GM23338 (cell line): ENCODE measurements at regions not wholly inside any gene's neighbourhood (a gene's known extent, or its start where the extent isn't known, plus 50 kb on each side); places are given as distances from the start of the nearest gene placed in this dataset.

Experiments
- ATAC-seq: fragments of 200-7000 bp; cut with Tn5 transposase; 3 replicates; pipeline ENCODE4 v1.9.1; 2020
- DNase-seq: peaks from one replicate; pipeline ENCODE4 v3.0.0-alpha.2; 2015; ENCODE audit warnings: low spot score
- H2AFZ ChIP-seq: fragments of 200-600 bp; sonication (generic); 2 replicates; pipeline ENCODE4 v1.8.0; 2016; ENCODE audit warnings: antibody characterized with exemption, mild to moderate bottlenecking, moderate library complexity
- H3F3A ChIP-seq: fragments of 200-600 bp; sonication (generic); replicated peaks from 2 replicates; pipeline ENCODE4 v1.8.0; 2017; ENCODE audit warnings: antibody characterized with exemption, mixed run types, low read depth
- H3K27ac ChIP-seq: fragments of 200-600 bp; sonication (generic); 2 replicates; pipeline ENCODE4 v1.6.1; 2016; ENCODE audit warnings: low read depth
- H3K27me3 ChIP-seq: fragments of 200-600 bp; sonication (generic); 2 replicates; pipeline ENCODE4 v1.8.0; 2016; ENCODE audit warnings: mild to moderate bottlenecking, mixed run types, moderate library complexity; ENCODE audit not compliant: insufficient read depth
- H3K36me3 ChIP-seq: fragments of 200-600 bp; sonication (generic); 2 replicates; pipeline ENCODE4 v1.8.0; 2016; ENCODE audit warnings: mild to moderate bottlenecking; ENCODE audit not compliant: insufficient read depth
- H3K4me1 ChIP-seq: fragments of 200-600 bp; sonication (generic); 2 replicates; pipeline ENCODE4 v1.8.0; 2016; ENCODE audit warnings: mild to moderate bottlenecking, moderate library complexity; ENCODE audit not compliant: insufficient read depth
- H3K4me2 ChIP-seq: fragments of 200-600 bp; sonication (generic); 2 replicates; pipeline ENCODE4 v1.7.1; 2017; ENCODE audit warnings: mixed run types
- H3K4me3 ChIP-seq: fragments of 200-600 bp; sonication (generic); 2 replicates; pipeline ENCODE4 v1.6.1; 2016; ENCODE audit warnings: mixed run types
- H3K79me2 ChIP-seq: fragments of 200-600 bp; sonication (generic); replicated peaks from 2 replicates; pipeline ENCODE4 v1.8.0; 2017; ENCODE audit warnings: mild to moderate bottlenecking; ENCODE audit not compliant: insufficient read depth
- H3K9me2 ChIP-seq: fragments of 200-600 bp; sonication (generic); 2 replicates; pipeline ENCODE4 v1.8.0; 2017; ENCODE audit not compliant: insufficient read depth
- H4K20me1 ChIP-seq: fragments of 200-600 bp; sonication (generic); replicated peaks from 2 replicates; pipeline ENCODE4 v1.8.0; 2017; ENCODE audit warnings: mild to moderate bottlenecking; ENCODE audit not compliant: insufficient read depth
- H3K27ac Mint-ChIP-seq: 2 replicates; pipeline ENCODE4 v1.8.0; 2020; ENCODE audit warnings: inconsistent platforms, mild to moderate bottlenecking, moderate library complexity, mixed read lengths
- H3K27me3 Mint-ChIP-seq: 3 replicates; pipeline ENCODE4 v1.8.0; 2022; ENCODE audit warnings: low read depth, mild to moderate bottlenecking, moderate library complexity, mixed read lengths, inconsistent platforms; ENCODE audit not compliant: insufficient read depth, poor library complexity
- H3K36me3 Mint-ChIP-seq: 3 replicates; pipeline ENCODE4 v1.8.0; 2021; ENCODE audit warnings: low read depth, mild to moderate bottlenecking, inconsistent platforms, moderate library complexity, mixed read lengths
- H3K4me1 Mint-ChIP-seq: 3 replicates; pipeline ENCODE4 v1.8.0; 2020; ENCODE audit warnings: mild to moderate bottlenecking, inconsistent platforms, mixed read lengths
- H3K4me3 Mint-ChIP-seq: 3 replicates; pipeline ENCODE4 v1.8.0; 2021; ENCODE audit warnings: moderate library complexity, mild to moderate bottlenecking, inconsistent platforms, mixed read lengths
- H3K9me3 Mint-ChIP-seq: 3 replicates; pipeline ENCODE4 v1.8.0; 2020; ENCODE audit warnings: moderate library complexity, mild to moderate bottlenecking, inconsistent platforms, mixed read lengths
- EZH2 ChIP-seq: fragments of 200-600 bp; sonication (generic); IDR thresholded peaks from one replicate; pipeline ENCODE4 v1.8.0; 2017; ENCODE audit warnings: antibody characterized with exemption, mild to moderate bottlenecking, low read depth; ENCODE audit not compliant: unreplicated experiment
- EZH2phosphoT487 ChIP-seq: fragments of 200-600 bp; sonication (generic); IDR thresholded peaks from one replicate; pipeline ENCODE4 v1.8.1; 2018; ENCODE audit warnings: antibody characterized with exemption; ENCODE audit not compliant: unreplicated experiment
- NANOG ChIP-seq: IDR thresholded peaks from 2 replicates; pipeline ENCODE4 v1.6.1; 2016; ENCODE audit warnings: antibody characterized with exemption, borderline replicate concordance
- STAT1 ChIP-seq: IDR thresholded peaks from one replicate; pipeline ENCODE4 v1.6.1; 2016; ENCODE audit warnings: antibody characterized with exemption; ENCODE audit not compliant: unreplicated experiment
- ZNF114 ChIP-seq: fragments of 250-450 bp; sonication (Bioruptor Pico); IDR thresholded peaks from 2 replicates; pipeline ENCODE4 v1.5.0; 2020; ENCODE audit warnings: mild to moderate bottlenecking, moderate library complexity
- TF ChIP-seq, protein P1 (sequence below): IDR thresholded peaks from one replicate; pipeline ENCODE4 v1.6.1; 2018; ENCODE audit warnings: antibody characterized with exemption; ENCODE audit not compliant: unreplicated experiment
- TF ChIP-seq, protein P2 (sequence below), 2 experiments: fragments of 200-600 bp in 1 of 2; sonication (generic) in 1 of 2; conservative IDR thresholded peaks; 2 replicates each; pipeline versions ENCODE4 v1.5.1 to v1.6.1; 2016 to 2017; ENCODE audit warnings: antibody characterized with exemption in 2 of 2, low read depth in 2 of 2, mild to moderate bottlenecking in 2 of 2, moderate library complexity in 1 of 2
- TF ChIP-seq, protein P3 (sequence below): fragments of 250-450 bp; sonication (Bioruptor Pico); IDR thresholded peaks from 2 replicates; pipeline ENCODE4 v1.5.0; 2020; ENCODE audit warnings: mild to moderate bottlenecking, moderate library complexity

DNA sequence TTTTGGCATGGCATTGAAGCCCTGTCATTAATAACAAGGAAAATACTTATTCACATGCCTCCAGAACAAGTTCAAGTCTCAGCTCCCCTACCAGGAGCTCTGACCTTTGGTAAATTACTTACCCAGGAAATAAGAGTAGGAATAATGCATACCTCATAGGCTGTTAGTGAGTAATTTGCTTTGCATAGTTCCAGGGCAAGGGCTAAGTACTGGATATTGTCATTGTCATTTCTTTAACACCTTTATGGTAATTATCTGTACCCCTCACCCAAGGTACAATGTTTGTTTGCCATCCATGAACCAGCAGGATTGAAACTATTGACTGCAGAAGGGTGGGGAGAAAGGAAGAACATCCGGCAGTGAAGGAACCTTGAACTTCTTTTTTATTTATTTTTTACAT lies 148.5 kb downstream of the SOX2 start:
- TF ChIP-seq NANOG (peak; percentile 95), ZNF114 (no peak), STAT1 (no peak), EZH2phosphoT487 (no peak), EZH2 (no peak)
- TF ChIP-seq, protein P1, sequence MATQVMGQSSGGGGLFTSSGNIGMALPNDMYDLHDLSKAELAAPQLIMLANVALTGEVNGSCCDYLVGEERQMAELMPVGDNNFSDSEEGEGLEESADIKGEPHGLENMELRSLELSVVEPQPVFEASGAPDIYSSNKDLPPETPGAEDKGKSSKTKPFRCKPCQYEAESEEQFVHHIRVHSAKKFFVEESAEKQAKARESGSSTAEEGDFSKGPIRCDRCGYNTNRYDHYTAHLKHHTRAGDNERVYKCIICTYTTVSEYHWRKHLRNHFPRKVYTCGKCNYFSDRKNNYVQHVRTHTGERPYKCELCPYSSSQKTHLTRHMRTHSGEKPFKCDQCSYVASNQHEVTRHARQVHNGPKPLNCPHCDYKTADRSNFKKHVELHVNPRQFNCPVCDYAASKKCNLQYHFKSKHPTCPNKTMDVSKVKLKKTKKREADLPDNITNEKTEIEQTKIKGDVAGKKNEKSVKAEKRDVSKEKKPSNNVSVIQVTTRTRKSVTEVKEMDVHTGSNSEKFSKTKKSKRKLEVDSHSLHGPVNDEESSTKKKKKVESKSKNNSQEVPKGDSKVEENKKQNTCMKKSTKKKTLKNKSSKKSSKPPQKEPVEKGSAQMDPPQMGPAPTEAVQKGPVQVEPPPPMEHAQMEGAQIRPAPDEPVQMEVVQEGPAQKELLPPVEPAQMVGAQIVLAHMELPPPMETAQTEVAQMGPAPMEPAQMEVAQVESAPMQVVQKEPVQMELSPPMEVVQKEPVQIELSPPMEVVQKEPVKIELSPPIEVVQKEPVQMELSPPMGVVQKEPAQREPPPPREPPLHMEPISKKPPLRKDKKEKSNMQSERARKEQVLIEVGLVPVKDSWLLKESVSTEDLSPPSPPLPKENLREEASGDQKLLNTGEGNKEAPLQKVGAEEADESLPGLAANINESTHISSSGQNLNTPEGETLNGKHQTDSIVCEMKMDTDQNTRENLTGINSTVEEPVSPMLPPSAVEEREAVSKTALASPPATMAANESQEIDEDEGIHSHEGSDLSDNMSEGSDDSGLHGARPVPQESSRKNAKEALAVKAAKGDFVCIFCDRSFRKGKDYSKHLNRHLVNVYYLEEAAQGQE: no peak
- TF ChIP-seq, protein P2, sequence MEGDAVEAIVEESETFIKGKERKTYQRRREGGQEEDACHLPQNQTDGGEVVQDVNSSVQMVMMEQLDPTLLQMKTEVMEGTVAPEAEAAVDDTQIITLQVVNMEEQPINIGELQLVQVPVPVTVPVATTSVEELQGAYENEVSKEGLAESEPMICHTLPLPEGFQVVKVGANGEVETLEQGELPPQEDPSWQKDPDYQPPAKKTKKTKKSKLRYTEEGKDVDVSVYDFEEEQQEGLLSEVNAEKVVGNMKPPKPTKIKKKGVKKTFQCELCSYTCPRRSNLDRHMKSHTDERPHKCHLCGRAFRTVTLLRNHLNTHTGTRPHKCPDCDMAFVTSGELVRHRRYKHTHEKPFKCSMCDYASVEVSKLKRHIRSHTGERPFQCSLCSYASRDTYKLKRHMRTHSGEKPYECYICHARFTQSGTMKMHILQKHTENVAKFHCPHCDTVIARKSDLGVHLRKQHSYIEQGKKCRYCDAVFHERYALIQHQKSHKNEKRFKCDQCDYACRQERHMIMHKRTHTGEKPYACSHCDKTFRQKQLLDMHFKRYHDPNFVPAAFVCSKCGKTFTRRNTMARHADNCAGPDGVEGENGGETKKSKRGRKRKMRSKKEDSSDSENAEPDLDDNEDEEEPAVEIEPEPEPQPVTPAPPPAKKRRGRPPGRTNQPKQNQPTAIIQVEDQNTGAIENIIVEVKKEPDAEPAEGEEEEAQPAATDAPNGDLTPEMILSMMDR (conservative IDR thresholded peaks at IDR 0.05; ENCODE audit: low read depth in 2 of 2): no peak
- TF ChIP-seq, protein P3, sequence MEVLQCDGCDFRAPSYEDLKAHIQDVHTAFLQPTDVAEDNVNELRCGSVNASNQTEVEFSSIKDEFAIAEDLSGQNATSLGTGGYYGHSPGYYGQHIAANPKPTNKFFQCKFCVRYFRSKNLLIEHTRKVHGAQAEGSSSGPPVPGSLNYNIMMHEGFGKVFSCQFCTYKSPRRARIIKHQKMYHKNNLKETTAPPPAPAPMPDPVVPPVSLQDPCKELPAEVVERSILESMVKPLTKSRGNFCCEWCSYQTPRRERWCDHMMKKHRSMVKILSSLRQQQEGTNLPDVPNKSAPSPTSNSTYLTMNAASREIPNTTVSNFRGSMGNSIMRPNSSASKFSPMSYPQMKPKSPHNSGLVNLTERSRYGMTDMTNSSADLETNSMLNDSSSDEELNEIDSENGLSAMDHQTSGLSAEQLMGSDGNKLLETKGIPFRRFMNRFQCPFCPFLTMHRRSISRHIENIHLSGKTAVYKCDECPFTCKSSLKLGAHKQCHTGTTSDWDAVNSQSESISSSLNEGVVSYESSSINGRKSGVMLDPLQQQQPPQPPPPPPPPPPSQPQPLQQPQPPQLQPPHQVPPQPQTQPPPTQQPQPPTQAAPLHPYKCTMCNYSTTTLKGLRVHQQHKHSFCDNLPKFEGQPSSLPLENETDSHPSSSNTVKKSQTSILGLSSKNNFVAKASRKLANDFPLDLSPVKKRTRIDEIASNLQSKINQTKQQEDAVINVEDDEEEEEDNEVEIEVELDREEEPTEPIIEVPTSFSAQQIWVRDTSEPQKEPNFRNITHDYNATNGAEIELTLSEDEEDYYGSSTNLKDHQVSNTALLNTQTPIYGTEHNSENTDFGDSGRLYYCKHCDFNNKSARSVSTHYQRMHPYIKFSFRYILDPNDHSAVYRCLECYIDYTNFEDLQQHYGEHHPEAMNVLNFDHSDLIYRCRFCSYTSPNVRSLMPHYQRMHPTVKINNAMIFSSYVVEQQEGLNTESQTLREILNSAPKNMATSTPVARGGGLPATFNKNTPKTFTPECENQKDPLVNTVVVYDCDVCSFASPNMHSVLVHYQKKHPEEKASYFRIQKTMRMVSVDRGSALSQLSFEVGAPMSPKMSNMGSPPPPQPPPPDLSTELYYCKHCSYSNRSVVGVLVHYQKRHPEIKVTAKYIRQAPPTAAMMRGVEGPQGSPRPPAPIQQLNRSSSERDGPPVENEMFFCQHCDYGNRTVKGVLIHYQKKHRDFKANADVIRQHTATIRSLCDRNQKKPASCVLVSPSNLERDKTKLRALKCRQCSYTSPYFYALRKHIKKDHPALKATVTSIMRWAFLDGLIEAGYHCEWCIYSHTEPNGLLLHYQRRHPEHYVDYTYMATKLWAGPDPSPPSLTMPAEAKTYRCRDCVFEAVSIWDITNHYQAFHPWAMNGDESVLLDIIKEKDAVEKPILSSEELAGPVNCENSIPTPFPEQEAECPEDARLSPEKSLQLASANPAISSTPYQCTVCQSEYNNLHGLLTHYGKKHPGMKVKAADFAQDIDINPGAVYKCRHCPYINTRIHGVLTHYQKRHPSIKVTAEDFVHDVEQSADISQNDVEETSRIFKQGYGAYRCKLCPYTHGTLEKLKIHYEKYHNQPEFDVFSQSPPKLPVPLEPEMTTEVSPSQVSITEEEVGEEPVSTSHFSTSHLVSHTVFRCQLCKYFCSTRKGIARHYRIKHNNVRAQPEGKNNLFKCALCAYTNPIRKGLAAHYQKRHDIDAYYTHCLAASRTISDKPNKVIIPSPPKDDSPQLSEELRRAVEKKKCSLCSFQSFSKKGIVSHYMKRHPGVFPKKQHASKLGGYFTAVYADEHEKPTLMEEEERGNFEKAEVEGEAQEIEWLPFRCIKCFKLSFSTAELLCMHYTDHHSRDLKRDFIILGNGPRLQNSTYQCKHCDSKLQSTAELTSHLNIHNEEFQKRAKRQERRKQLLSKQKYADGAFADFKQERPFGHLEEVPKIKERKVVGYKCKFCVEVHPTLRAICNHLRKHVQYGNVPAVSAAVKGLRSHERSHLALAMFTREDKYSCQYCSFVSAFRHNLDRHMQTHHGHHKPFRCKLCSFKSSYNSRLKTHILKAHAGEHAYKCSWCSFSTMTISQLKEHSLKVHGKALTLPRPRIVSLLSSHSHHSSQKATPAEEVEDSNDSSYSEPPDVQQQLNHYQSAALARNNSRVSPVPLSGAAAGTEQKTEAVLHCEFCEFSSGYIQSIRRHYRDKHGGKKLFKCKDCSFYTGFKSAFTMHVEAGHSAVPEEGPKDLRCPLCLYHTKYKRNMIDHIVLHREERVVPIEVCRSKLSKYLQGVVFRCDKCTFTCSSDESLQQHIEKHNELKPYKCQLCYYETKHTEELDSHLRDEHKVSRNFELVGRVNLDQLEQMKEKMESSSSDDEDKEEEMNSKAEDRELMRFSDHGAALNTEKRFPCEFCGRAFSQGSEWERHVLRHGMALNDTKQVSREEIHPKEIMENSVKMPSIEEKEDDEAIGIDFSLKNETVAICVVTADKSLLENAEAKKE (CRISPR knock-in tag): peak; percentile 70
- Mint-ChIP-seq H3K9me3 (no peaks in the 10 kb centered on the region), H3K27me3 (peaks cover 7% of the 10 kb centered on the region), H3K36me3 (no peaks in the 10 kb centered on the region), H3K4me3 (no peak overlapping the region), H3K27ac (peak overlapping the region; percentile 89), H3K4me1 (peaks cover 35% of the 10 kb centered on the region)
- H3K27me3 ChIP-seq: no peaks in the 10 kb centered on the region
- peak overlapping the region; percentile 36 for H3K4me3 ChIP-seq
- H3F3A ChIP-seq: no peaks in the 10 kb centered on the region; the same call in 1 of the 2 replicates
- peak overlapping the region; percentile 97 for H3K27ac ChIP-seq
- DNase-seq (peak; percentile 44), ATAC-seq (peak; percentile 61)
- H3K36me3 ChIP-seq: no peaks in the 10 kb centered on the region
- H3K79me2 ChIP-seq: no peaks in the 10 kb centered on the region
- peak overlapping the region; percentile 60 for H3K4me2 ChIP-seq
- no peak overlapping the region for H2AFZ ChIP-seq
- peaks cover 35% of the 10 kb centered on the region for H3K4me1 ChIP-seq
- H3K9me2 ChIP-seq: peaks cover 4% of the 10 kb centered on the region; the same call in 1 of the 2 replicates
- no peaks in the 10 kb centered on the region for H4K20me1 ChIP-seq
